Smooth muscle cell (in vitro differentiated cells): ENCODE measurements at regions not wholly inside any gene's neighbourhood (a gene's known extent, or its start where the extent isn't known, plus 50 kb on each side); places are given as distances from the start of the nearest gene placed in this dataset.

Source experiments
- DNase-seq: peaks from one replicate; lab custom pipeline; 2025; ENCODE audit not compliant: unreplicated experiment; lab: John Stamatoyannopoulos, UW
- H2AFZ ChIP-seq: fragments of 200-600 bp; sonication (generic); 2 replicates; pipeline ENCODE4 v1.6.0; 2016; ENCODE audit warnings: antibody characterized with exemption, low read depth, mild to moderate bottlenecking
- H3F3A ChIP-seq: fragments of 200-600 bp; sonication (generic); 2 replicates; pipeline ENCODE4 v1.6.0; 2017; ENCODE audit warnings: antibody characterized with exemption, low read depth
- H3K27ac ChIP-seq: fragments of 200-600 bp; sonication (generic); 2 replicates; pipeline ENCODE4 v1.5.1; 2016; ENCODE audit warnings: low read depth, mild to moderate bottlenecking
- H3K27me3 ChIP-seq: fragments of 200-600 bp; sonication (generic); 2 replicates; pipeline ENCODE4 v1.6.1; 2016; ENCODE audit warnings: low read depth, mild to moderate bottlenecking
- H3K36me3 ChIP-seq: fragments of 200-600 bp; sonication (generic); 2 replicates; pipeline ENCODE4 v1.5.1; 2016; ENCODE audit warnings: low read depth
- H3K4me1 ChIP-seq: fragments of 200-600 bp; sonication (generic); 2 replicates; pipeline ENCODE4 v1.5.1; 2016; ENCODE audit warnings: low read depth
- H3K4me2 ChIP-seq: fragments of 200-600 bp; sonication (generic); 2 replicates; pipeline ENCODE4 v1.6.0; 2016; ENCODE audit warnings: mild to moderate bottlenecking
- H3K4me3 ChIP-seq: fragments of 200-600 bp; sonication (generic); 2 replicates; pipeline ENCODE4 v1.5.1; 2016; ENCODE audit warnings: mild to moderate bottlenecking
- H3K79me2 ChIP-seq: fragments of 200-600 bp; sonication (generic); 2 replicates; pipeline ENCODE4 v1.6.0; 2016; ENCODE audit warnings: low read depth, mild to moderate bottlenecking
- H3K9ac ChIP-seq: fragments of 200-600 bp; sonication (generic); 2 replicates; pipeline ENCODE4 v1.6.0; 2016; ENCODE audit warnings: low read depth
- H3K9me3 ChIP-seq: fragments of 200-600 bp; sonication (generic); replicated peaks from 2 replicates; pipeline ENCODE4 v1.5.1; 2016; ENCODE audit warnings: low read depth
- H4K20me1 ChIP-seq: fragments of 200-600 bp; sonication (generic); 2 replicates; pipeline ENCODE4 v1.6.0; 2016; ENCODE audit warnings: low read depth
- CTCF ChIP-seq: fragments of 200-600 bp; sonication (generic); IDR thresholded peaks from 2 replicates; pipeline ENCODE4 v1.5.1; 2017; ENCODE audit warnings: borderline replicate concordance, mild to moderate bottlenecking, antibody characterized with exemption; ENCODE audit not compliant: insufficient read depth, poor library complexity, severe bottlenecking
- WGBS: methylation state at CpG from one replicate; pipeline ENCODE4 v1.1.7; 2016; ENCODE audit warnings: low lambda C conversion rate; 5-methylcytosine and 5-hydroxymethylcytosine counted together

DNA sequence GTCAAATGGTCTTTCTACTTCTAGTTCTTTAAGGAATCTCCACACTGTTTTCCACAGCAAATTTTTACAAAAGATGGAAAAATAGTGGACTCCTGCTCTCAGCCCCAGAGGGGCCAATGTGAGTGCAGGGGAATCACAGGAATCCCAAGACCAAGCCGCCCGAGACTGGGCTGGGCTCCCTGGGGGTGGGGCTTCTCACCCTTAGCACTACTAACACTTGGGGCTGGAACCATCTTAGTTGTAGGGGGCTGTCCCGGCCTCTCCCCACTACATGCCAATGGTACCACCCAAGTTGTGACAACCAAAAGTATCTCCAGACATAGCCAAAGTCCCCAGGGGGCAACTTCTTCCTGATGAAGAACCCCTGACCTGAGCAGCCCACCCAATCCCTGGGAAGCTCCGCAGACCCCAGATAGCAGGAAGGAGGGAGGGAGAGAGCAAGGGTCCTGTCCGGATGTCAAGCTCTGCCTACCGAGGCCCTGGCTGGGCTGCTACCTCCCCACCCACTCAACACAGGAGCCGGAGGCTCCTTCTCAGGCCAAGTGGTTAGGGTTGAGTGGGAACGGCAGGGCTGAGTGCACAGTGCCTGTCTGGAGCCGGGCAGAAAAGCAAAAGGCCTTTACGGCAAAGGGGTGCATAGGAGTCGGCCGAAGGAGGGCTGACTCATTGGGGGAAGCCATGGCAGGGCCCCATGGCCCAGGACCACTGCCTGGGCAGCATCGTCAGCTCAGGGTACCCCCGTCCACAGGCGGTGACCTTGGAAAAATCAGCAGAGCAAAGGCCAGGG is 122.5 kb upstream of the FGF3 start:
- no peak overlapping the region for H3K4me3 ChIP-seq
- no peaks in the 10 kb centered on the region for H3K27me3 ChIP-seq
- no peaks in the 10 kb centered on the region for H3K36me3 ChIP-seq
- H3K9ac ChIP-seq, result no peak overlapping the region
- no peak overlapping the region for H2AFZ ChIP-seq
- DNase-seq, result no peak
- 90% methylated on average over 15 of the region's 15 CpGs for WGBS
- no peaks in the 10 kb centered on the region for H4K20me1 ChIP-seq
- no peaks in the 10 kb centered on the region for H3K79me2 ChIP-seq
- no peaks in the 10 kb centered on the region for H3K9me3 ChIP-seq
- H3F3A ChIP-seq, result peaks cover 10% of the 10 kb centered on the region
- peaks cover 10% of the 10 kb centered on the region for H3K4me1 ChIP-seq
- H3K4me2 ChIP-seq, result no peak overlapping the region
- TF ChIP-seq CTCF, result no peak
- H3K27ac ChIP-seq, result no peak overlapping the region

DNA sequence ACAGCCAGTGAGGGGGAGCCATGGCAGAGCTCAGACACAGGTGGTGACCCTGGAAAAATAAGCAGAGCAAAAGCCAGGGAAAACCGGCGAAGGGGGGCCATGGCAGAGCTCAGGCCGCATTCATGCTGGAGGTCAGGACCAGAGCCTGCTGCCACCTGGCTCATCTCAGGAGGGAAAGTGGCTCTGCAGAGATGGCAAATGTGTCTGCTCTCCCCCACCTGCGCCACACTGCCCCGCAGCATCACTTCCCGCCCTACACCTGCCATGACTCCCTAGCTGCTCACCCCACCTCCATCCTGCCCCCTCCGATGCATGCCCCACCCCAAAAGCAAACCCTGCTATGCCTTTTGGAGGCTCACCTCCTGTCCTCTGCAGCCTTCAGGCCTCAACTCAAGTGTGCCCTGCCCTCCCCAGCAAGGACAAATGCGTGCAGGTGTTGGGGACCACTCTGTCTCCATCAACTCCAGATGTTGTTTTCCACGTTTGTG is 123.2 kb upstream of the FGF3 start:
- 93% methylated on average over 8 of the region's 9 CpGs for WGBS
- TF ChIP-seq CTCF, result no peak

GRCh38 chr11:69943066-69943465 is 123.8 kb upstream of the FGF3 start:
- Histone ChIP-seq H3K27ac (no peak overlapping the region), H3K79me2 (no peaks in the 10 kb centered on the region), H3K27me3 (no peaks in the 10 kb centered on the region), H2AFZ (no peak overlapping the region), H3K4me2 (no peak overlapping the region), H4K20me1 (no peaks in the 10 kb centered on the region), H3K9ac (no peak overlapping the region), H3K9me3 (no peaks in the 10 kb centered on the region), H3F3A (peaks cover 16% of the 10 kb centered on the region), H3K4me3 (no peak overlapping the region), H3K4me1 (peaks cover 12% of the 10 kb centered on the region), H3K36me3 (no peaks in the 10 kb centered on the region)
- no peak for DNase-seq
- TF ChIP-seq CTCF, result no peak
- WGBS, result 88% methylated on average over 6 of the region's 6 CpGs

More for the DNA sequence above, 123.2 kb upstream of the FGF3 start:
- H3K4me3 ChIP-seq, result no peak overlapping the region
- H3K9me3 ChIP-seq, result no peaks in the 10 kb centered on the region
- H3K79me2 ChIP-seq, result no peaks in the 10 kb centered on the region
- H3K27ac ChIP-seq, result no peak overlapping the region
- no peak overlapping the region for H2AFZ ChIP-seq
- peaks cover 10% of the 10 kb centered on the region for H3K4me1 ChIP-seq
- H4K20me1 ChIP-seq, result no peaks in the 10 kb centered on the region
- no peak overlapping the region for H3K9ac ChIP-seq
- no peaks in the 10 kb centered on the region for H3K27me3 ChIP-seq
- H3K36me3 ChIP-seq, result no peaks in the 10 kb centered on the region
- no peak overlapping the region for H3K4me2 ChIP-seq
- DNase-seq, result no peak
- H3F3A ChIP-seq, result peaks cover 11% of the 10 kb centered on the region

- no peaks in the 10 kb centered on the region for H3K36me3 ChIP-seq
- H3K9ac ChIP-seq, result no peak overlapping the region
- H3F3A ChIP-seq, result peaks cover 14% of the 10 kb centered on the region
- no peaks in the 10 kb centered on the region for H3K9me3 ChIP-seq
- TF ChIP-seq CTCF, result no peak
- no peaks in the 10 kb centered on the region for H4K20me1 ChIP-seq
- no peak overlapping the region for H3K4me3 ChIP-seq
- H3K4me2 ChIP-seq, result no peak overlapping the region
- no peak overlapping the region for H2AFZ ChIP-seq
- no peak overlapping the region for H3K27ac ChIP-seq
- no peaks in the 10 kb centered on the region for H3K79me2 ChIP-seq
- DNase-seq, result no peak
- WGBS, result 85% methylated on average over 11 of the region's 11 CpGs
- H3K27me3 ChIP-seq, result no peaks in the 10 kb centered on the region
- H3K4me1 ChIP-seq, result peaks cover 16% of the 10 kb centered on the region
Observed at GRCh38 chr11:69943506-69943905, 124.3 kb upstream of the FGF3 start.
